C4-2B (cell line): ENCODE measurements at regions not wholly inside any gene's neighbourhood (a gene's known extent, or its start where the extent isn't known, plus 50 kb on each side); places are given as distances from the start of the nearest gene placed in this dataset.

ENCODE experiments used
- CTCF ChIP-seq: fragments of 450-650 bp; conservative IDR thresholded peaks from 2 replicates; pipeline ENCODE4 v1.5.1; 2017; ENCODE audit warnings: mild to moderate bottlenecking
- ZFX ChIP-seq: fragments of 450-650 bp; IDR thresholded peaks from 2 replicates; pipeline ENCODE4 v1.6.1; 2017

- no peak for TF ChIP-seq CTCF
- no peak for TF ChIP-seq ZFX
Observed at GRCh38 chr12:105461271-105461943, 130.9 kb downstream of the C12orf75 start.
